ENCODE measurements at regions not wholly inside any gene's neighbourhood (a gene's known extent, or its start where the extent isn't known, plus 50 kb on each side); places are given as distances from the start of the nearest gene placed in this dataset.
"Not testable (repeated sequence)": the region's sequence is repeated elsewhere in the genome, so short reads cannot be mapped to it uniquely, and the experiment has no call there.

DNA sequence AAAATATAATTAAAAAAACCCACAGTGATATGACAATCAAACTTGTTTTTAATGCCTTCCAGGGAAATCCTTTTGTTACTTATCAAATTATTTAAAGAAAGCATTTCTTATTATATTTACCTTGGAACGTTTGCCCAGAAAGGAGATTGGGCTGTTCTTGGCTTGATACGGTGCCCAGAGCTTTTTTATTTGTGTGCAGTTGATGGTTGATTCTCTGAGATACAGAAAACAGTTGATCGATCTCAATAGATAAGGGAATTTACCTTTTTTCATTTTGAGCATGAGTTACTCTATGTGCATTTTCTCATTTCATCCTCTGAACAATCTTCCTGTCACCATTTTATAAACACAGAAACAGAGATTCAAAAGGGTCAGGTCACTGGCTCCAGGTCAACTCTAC, 72.5 kb upstream of the NEDD9 start:
- TF ChIP-seq CTCF (IDR thresholded peaks at IDR 0.05): no peak
- Histone ChIP-seq H3K27me3 (no peaks in the 10 kb centered on the region), H3K36me3 (no peaks in the 10 kb centered on the region), H3K27ac (no peak overlapping the region), H3K9me3 (no peaks in the 10 kb centered on the region), H3K4me1 (no peaks in the 10 kb centered on the region), H3K4me3 (no peak overlapping the region)
- no peak for DNase-seq (ENCODE audit: low spot score)

GRCh38 chr6:11299876-11300428, 67.5 kb upstream of the NEDD9 start:
- H3K4me1 ChIP-seq; DNase-seq (ENCODE audit: low spot score); H3K36me3 ChIP-seq; H3K4me3 ChIP-seq; H3K27me3 ChIP-seq; H3K27ac ChIP-seq: not testable (repeated sequence)
- peaks cover 0 to 10% of the 10 kb centered on the region in 2 donors for H3K9me3 ChIP-seq

- H3K4me3 ChIP-seq; DNase-seq (ENCODE audit: low spot score); H3K27me3 ChIP-seq; H3K27ac ChIP-seq; H3K36me3 ChIP-seq; H3K4me1 ChIP-seq: not testable (repeated sequence)
- peaks cover 0 to 10% of the 10 kb centered on the region in 2 donors for H3K9me3 ChIP-seq
Observed at GRCh38 chr6:11299421-11299784, 66.9 kb upstream of the NEDD9 start.

DNA sequence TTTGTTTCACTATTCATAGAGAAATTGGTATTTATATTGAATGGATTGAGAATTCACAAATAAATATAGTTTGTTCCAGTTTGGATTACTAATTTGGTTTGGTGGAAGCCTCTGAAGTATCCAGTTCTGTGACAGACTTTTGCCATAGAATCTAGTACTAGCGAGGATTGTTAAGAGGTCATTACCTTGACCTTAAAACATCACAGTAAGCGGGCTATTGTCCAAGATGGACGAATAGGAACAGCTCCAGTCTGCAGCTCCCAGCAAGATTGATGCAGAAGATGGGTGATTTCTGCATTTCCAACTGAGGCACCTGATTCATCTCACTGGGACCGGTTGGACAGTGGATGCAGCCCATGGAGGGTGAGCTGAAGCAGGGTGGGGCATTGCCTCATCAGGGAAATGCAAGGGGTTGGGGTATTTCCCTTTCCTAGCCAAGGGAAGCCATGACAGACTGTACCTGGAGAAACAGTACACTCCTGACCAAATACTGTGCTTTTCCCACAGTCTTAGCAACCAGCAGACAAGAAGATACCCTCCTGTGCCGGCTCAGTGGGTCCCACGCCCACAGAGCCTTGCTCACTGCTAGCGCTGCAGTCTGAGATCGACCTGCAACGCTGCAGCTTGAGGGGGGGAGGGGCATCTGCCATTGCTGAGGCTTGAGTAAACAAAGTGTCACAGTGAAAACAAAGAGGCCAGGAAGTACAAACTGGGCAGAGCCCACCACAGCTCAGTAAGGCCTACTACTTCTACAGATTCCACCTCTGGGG, 66.4 kb upstream of the NEDD9 start:
- no peak for TF ChIP-seq CTCF (IDR thresholded peaks at IDR 0.05)
- Histone ChIP-seq H3K36me3 (no peaks in the 10 kb centered on the region), H3K27ac (no peak overlapping the region), H3K9me3 (peaks cover 0 to 10% of the 10 kb centered on the region in 2 donors), H3K27me3 (no peaks in the 10 kb centered on the region), H3K4me1 (no peaks in the 10 kb centered on the region), H3K4me3 (no peak overlapping the region)
- DNase-seq (ENCODE audit: low spot score): no peak

- Histone ChIP-seq H3K4me3 (no peak overlapping the region), H3K9me3 (peaks cover 0 to 10% of the 10 kb centered on the region in 2 donors), H3K27ac (no peak overlapping the region), H3K36me3 (no peaks in the 10 kb centered on the region), H3K4me1 (no peaks in the 10 kb centered on the region), H3K27me3 (no peaks in the 10 kb centered on the region)
- TF ChIP-seq CTCF (IDR thresholded peaks at IDR 0.05): no peak
- no peak for DNase-seq (ENCODE audit: low spot score)
Observed at GRCh38 chr6:11297376-11297729, 64.9 kb upstream of the NEDD9 start.

DNA sequence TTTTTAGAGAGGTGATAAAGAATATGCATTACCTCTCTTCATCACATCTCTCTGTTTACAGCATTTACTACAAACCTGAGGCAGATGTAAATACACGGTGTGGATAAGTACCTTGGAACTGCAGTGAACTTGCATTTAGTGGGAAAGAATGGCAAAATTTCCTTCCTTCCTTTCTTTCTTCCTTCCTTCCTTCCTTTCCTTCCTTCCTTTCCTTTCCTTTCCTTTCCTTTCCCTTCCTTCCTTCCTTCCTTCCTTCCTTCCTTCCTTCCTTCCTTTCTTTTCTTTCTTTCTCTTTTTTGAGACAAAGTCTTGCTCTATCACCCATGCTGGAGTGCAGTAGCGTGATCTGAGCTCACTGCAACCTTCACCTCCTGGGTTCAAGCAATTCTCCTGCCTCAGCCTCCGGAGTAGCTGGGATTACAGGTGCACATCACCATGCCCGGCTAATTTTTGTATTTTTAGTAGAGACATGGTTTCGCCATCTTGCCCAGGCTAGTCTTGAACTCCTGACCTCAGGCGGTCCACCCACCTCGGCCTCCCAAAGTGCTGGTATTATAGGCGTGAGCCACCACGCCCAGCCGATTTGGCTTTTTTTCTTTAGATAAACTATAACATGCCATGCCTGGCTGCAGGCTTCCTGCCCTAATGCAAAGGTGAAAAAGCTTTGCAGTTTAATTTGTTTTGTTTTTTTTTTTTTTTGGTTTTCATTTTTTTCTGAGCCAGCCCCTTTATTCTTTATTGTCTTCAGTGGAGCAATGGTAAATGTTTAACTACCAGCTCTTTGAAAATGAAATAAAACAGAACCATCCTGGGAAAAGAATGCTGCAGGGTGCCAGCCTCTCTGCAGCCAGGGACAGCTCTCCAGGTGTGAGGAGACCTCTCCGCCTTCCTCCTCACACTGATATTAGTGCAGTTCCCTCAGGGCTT, 64.2 kb upstream of the NEDD9 start:
- peaks cover 0 to 10% of the 10 kb centered on the region in 2 donors for H3K9me3 ChIP-seq
- no peaks in the 10 kb centered on the region for H3K36me3 ChIP-seq
- no peaks in the 10 kb centered on the region for H3K4me1 ChIP-seq
- DNase-seq (ENCODE audit: low spot score): no peak
- no peaks in the 10 kb centered on the region for H3K27me3 ChIP-seq
- no peak overlapping the region for H3K4me3 ChIP-seq
- no peak for TF ChIP-seq CTCF (IDR thresholded peaks at IDR 0.05)
- H3K27ac ChIP-seq: no peak overlapping the region

Data from right atrium auricular region (tissue), 2 donors.